ENCODE measurements at regions not wholly inside any gene's neighbourhood (a gene's known extent, or its start where the extent isn't known, plus 50 kb on each side); places are given as distances from the start of the nearest gene placed in this dataset.
"Not testable (repeated sequence)": the region's sequence is repeated elsewhere in the genome, so short reads cannot be mapped to it uniquely, and the experiment has no call there.

GRCh38 chr12:68984796-68985573, 52.0 kb upstream of the CPM start:
- DNase-seq (ENCODE audit: low read depth in 2 of 2) = no peak

DNA sequence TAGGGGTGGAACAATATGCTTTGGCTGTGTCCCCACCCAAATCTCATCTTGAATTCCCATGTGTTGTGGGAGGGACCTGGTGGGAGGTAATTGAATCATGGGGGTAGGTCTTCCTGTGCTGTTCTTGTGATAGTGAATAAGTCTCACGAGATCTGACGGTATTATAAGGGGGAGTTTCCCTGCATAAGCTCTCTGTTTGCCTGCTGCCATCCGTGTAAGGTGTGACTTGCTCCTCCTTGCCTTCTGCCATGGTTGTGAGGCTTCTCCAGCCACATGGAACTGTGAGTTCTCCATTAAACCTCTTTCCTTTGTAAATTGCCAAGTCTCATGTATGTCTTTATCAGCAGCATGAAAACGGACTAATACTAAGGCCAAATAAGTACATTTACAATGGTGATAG, 64.6 kb upstream of the CPM start:
- not testable (repeated sequence) for DNase-seq (ENCODE audit: low read depth in 2 of 2)

DNA sequence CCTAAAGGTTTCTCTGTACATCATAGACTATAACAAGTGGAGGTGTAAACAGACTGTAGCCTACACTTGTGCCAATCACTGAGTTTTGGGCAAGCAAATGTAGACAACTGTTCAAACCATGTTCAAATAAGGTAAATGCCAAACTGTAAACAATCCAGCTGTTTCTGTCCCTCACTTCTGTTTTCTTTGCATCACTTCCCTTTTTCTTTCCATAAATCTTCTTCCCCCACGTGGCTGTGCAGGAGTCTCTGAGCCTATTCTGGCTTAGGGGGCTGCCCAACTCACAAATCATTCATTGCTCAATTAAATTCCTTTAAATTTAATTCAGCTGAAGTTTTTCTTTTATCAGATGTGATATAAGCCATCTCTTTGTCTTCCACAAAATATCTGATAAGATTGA, 65.1 kb upstream of the CPM start:
- DNase-seq (ENCODE audit: low read depth in 2 of 2) = no peak

GRCh38 chr12:69000074-69000473, 67.1 kb upstream of the CPM start:
- DNase-seq (ENCODE audit: low read depth in 2 of 2) = no peak

GRCh38 chr12:69000540-69001243, 67.7 kb upstream of the CPM start:
- DNase-seq (ENCODE audit: low read depth in 2 of 2) = no peak

GRCh38 chr12:69001251-69001650, 68.3 kb upstream of the CPM start:
- no peak for DNase-seq (ENCODE audit: low read depth in 2 of 2)

GRCh38 chr12:69002969-69003368, 70.0 kb upstream of the CPM start:
- DNase-seq (ENCODE audit: low read depth in 2 of 2) = no peak

DNA sequence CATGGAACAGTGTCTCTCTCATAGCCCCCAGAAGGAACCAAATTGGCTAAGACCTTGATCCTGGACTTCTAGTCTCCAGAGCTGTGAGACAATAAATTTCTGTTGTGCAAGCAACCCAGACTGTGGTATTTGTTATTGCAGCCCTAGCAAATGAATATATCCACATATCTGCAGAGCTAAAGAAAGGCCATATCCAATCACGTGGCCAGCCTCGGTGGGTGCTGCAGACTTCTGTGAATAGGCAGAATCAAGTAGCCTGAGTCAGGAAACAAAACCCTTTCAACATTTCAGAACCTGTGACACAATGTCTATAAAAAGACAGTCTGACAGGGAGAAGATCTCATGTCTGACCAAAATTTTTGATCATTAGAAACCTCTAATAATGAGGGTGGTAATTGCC, 71.0 kb upstream of the CPM start:
- DNase-seq (ENCODE audit: low read depth in 2 of 2) = no peak

DNA sequence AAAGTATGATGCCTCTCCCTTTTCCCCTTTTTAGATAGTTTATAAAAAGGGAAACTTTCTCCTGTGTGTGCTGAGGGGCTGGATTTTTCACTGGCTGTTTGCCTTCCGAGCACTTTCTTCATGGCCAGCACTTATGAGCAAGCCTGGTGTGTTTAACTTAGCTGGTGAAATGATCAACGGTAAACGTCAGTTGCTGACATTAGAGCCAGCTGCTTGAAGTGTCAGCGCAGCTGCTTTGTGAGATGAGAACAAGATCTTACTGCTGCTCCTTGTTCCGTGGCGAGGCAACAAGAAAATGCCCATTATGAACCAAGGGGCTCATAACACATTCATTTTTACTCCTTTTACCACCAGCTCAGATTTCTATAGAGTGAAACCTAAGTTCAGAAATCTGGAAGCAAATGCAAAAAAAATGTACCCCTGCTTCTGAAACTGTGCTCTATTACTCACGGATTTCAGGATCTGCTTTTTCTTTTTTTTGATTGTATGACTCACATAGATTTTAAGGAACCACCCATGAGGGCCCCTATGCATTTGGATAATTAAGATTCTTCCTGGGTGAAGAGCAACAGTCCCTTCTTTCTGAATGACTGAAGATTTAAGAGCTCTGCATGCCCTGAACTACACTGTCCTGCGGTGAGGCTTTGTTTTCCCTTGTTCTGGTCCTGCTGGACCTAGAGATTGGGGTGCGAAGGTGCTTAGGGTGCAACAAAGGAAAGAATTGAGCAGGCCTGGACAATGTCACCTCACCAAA, 74.3 kb upstream of the CPM start:
- no peak for DNase-seq (ENCODE audit: low read depth in 2 of 2)

- no peak for DNase-seq (ENCODE audit: low read depth in 2 of 2)
Observed at GRCh38 chr12:69007855-69008351, 74.9 kb upstream of the CPM start.

DNA sequence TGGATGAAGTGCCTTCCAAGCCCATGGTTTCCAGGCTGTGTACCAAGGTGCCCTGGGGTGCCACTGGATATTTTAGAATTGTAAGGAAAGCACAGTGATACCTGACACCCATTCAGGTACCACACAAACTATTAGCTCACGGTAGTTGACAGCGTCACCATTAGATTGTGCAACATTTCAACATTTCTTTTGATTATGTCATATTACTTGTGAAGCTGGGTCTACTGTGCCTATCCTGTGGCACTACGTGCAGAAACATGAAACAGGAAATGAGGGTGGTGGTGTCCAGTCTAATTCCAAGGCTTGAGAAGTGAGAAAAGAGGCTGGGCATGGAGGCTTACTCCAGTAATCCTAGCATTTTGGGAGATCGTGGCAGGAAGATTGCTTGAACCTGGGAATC, 75.5 kb upstream of the CPM start:
- DNase-seq (ENCODE audit: low read depth in 2 of 2) = no peak

DNA sequence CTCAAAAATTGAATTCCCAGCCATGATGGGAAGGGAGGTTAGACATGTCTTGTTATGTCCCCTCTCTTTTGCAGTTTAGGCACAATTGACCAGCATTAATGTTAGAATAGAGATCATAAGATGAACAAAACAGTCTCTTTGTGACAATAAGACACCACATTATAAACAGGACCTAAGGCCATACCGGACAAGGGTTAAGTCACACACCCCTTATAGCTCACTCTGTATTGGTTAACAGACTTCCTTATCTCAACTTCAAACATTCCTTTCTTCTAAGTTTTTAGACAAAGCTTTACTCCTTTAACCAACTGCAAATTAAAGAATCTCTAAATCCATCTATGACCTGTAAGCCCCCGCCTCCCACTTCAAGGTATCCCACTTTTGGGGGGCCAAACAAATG, 81.1 kb upstream of the CPM start:
- DNase-seq (ENCODE audit: low read depth in 2 of 2) = no peak

DNA sequence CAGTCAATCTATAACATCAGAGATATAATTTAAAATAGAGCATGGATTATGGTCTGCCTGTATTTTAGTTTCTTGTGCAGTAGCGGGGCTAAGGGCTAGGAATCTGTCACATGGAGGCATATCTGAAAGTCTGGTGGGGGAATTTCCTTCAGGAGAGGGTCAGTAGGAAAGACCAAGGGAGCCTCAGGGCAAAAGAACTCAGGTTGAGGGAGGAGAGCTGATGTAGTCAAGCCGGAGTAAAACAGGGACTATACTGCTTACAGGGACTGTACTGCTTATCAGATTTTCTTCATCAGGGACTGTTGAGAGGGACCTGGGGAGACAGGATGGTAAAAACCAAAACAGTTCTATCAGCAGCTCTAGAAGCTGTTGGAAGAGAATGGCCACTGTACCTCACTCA, 82.0 kb upstream of the CPM start:
- no peak for DNase-seq (ENCODE audit: low read depth in 2 of 2)

DNA sequence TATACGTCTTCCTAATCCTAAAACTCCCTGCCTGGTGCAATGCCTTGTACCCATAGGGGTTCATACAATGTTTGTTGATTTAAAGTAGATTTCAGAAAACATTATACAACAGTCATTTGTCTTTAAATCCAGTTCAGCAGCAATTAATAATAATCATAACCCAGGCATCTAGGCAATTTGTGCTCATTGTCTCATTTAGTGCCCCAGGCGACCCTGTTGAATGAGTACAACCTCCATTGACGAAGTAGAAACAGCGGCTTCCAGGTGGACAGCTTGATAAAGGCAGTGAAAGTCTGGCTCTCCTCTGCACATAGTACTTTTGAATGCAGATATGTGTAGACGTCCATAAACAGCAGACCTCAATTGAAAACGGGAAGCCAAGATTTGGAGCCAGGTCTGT, 82.9 kb upstream of the CPM start:
- no peak for DNase-seq (ENCODE audit: low read depth in 2 of 2)

GRCh38 chr12:69019082-69019481, 86.1 kb upstream of the CPM start:
- no peak for DNase-seq (ENCODE audit: low read depth in 2 of 2)

DNA sequence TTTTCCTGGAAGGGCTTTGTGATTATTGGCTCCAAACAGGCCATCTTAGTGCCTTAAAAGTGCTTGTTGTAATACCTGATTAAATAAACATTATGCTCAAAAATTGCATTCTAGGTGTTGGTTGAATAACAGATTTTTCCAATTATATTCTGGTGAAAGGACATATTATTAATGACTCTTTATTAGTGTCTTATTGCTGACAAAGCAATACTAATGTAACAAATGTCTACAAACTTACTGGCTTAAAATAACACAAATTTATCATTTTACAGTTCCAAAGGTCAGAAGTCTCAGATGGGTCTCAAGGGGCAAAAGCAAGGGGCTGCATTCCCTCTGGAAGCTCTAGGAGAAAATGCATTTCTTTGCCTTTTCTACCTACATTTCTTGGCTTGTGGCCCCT, 86.9 kb upstream of the CPM start:
- no peak for DNase-seq (ENCODE audit: low read depth in 2 of 2)

DNA sequence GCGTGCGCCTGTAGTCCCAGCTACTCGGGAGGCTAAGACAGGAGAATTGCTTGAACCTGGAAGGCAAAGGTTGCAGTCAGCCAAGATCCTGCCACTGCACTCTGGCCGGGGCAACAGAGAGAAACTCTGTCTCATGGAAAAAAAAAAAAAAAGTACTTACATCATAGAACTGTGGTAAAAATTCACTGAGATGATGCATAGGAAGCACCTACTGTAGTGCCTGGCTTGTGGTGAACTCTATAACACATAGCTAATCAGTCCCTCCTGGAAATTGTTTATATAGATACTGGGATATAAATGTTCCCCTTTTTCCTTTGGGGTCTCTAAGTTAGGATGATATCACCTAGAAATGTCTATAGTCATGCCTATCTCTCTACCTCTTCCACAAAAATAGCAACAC, 89.7 kb upstream of the CPM start:
- DNase-seq (ENCODE audit: low read depth in 2 of 2) = no peak

DNA sequence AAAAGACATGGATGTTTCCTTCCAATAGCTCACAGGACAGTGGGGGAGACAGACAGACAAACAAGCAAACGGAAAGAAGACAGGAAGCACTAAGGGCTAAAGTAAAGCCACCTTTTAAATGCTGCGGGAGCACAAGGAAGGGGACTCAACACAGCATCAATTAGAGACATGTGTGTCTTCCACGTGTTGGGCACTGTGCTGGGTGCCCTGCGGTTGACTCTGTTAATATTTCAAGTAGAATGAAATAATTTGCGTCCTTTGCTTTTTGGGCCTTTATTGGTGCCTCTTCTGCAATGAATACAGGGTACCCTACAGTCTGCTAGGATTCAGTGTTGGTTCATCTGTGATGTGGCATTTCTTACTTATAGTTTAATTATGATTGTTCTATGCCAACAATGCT, 90.9 kb upstream of the CPM start:
- no peak for DNase-seq (ENCODE audit: low read depth in 2 of 2)

DNA sequence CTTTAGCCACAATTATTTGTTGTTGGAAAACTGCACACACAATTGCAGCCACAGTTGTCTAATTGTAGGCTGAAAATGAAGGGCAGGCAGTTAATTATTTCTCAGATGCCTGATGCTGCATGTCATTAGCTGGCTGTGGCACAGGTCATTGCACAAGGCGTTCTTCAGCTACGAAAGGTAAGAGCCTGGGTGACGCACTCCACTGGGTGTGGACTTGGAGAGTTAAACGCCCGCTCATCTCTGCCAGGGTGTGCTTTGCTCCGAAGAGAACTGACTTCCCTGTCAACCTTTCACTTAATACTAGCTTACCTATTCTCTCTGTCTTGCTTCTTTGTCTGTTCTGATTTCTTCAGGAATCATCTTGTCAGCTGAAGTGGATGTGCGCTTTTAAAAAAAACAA, 91.4 kb upstream of the CPM start:
- no peak for DNase-seq (ENCODE audit: low read depth in 2 of 2)

DNA sequence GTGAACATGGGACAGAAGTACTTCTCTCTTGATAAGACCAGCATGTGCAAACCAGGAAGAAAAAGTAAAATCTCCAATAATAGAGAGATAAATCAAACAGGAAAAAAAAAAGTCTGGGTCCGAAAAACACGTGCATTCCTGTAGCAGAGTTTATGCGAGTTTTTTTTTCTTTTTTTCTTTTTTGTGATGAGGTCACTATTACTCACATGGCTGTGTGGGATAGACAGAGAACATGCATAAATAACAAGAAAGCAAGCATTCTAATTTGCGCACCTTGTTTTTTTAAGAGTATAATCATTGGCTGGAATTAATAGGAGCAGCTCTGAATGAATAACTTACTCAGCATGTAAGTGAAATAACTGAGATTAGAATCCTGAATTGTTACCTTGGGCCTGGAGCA, 91.9 kb upstream of the CPM start:
- DNase-seq (ENCODE audit: low read depth in 2 of 2) = no peak

DNA sequence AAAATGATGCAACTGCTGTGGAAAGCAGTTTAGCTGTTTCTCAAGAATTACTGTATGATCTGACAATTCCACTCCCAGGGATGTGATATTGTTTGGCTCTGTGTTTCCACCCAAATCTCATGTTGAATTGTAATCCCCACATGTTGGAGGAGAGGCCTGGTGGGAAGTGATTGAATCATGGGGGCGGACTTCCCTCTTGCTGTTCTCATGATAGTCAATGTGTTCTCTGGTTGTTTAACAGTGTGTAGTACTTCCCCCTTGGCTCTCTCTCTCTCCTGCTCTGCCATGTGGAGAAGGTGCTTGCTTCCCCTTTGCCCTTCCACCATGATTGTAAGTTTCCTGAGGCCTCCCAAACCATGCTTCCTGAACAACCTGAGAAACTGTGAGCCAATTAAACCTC, 93.4 kb upstream of the CPM start:
- DNase-seq (ENCODE audit: low read depth in 2 of 2) = no peak

GRCh38 chr12:69027411-69027881, 94.5 kb upstream of the CPM start:
- DNase-seq (ENCODE audit: low read depth in 2 of 2) = no peak
